VCaP (cell line): ENCODE measurements at regions not wholly inside any gene's neighbourhood (a gene's known extent, or its start where the extent isn't known, plus 50 kb on each side); places are given as distances from the start of the nearest gene placed in this dataset.

Source experiments
- H3K27ac ChIP-seq: fragments of 450-650 bp; 2 replicates; pipeline ENCODE4 v1.5.1; 2017
- TF ChIP-seq, protein P1 (sequence below): fragments of 450-650 bp; conservative IDR thresholded peaks from 2 replicates; pipeline ENCODE4 v1.5.1; 2017; ENCODE audit warnings: mild to moderate bottlenecking, moderate library complexity

DNA sequence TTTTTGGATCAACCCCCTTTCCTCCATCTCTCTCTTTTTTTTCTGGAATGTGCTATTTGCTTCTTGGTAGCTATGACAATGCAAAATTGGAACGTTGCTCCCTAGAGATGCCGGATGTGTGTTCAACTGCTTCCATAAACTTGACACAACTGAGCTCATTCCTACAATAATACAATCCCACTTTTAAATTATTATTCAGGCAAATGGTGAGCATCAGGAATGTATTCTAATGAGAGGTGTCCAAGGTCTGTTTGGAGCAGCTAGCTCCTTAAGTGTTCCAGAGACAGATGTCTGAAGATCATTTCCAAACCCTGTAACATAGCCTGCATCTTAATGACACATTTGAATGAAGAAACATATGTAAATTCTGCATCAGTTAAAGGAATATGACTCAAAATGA is 518.4 kb downstream of the TAF11L14 start:
- no peak overlapping the region for H3K27ac ChIP-seq
- TF ChIP-seq, protein P1, sequence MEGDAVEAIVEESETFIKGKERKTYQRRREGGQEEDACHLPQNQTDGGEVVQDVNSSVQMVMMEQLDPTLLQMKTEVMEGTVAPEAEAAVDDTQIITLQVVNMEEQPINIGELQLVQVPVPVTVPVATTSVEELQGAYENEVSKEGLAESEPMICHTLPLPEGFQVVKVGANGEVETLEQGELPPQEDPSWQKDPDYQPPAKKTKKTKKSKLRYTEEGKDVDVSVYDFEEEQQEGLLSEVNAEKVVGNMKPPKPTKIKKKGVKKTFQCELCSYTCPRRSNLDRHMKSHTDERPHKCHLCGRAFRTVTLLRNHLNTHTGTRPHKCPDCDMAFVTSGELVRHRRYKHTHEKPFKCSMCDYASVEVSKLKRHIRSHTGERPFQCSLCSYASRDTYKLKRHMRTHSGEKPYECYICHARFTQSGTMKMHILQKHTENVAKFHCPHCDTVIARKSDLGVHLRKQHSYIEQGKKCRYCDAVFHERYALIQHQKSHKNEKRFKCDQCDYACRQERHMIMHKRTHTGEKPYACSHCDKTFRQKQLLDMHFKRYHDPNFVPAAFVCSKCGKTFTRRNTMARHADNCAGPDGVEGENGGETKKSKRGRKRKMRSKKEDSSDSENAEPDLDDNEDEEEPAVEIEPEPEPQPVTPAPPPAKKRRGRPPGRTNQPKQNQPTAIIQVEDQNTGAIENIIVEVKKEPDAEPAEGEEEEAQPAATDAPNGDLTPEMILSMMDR: no peak

DNA sequence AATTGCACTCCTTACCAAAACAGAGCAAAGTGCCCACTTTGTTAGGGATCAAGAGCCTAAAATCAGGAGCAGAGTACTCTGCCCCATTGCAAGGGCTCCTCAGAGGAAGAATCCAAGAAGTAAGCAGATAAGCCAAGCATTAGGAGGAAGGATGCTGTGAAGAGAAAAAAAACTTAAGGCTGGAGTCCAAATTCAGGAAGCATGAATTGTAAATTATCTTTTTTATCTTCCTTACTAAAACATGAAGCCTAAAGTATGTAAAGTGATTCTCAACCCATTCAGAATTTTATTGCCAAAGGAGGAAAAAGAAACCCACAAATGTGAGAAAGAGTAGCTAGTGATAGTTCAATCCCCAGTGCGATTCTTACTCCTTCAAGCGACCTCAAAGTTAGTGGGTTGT is 523.9 kb downstream of the TAF11L14 start:
- H3K27ac ChIP-seq: no peak overlapping the region
- TF ChIP-seq, protein P1: no peak

DNA sequence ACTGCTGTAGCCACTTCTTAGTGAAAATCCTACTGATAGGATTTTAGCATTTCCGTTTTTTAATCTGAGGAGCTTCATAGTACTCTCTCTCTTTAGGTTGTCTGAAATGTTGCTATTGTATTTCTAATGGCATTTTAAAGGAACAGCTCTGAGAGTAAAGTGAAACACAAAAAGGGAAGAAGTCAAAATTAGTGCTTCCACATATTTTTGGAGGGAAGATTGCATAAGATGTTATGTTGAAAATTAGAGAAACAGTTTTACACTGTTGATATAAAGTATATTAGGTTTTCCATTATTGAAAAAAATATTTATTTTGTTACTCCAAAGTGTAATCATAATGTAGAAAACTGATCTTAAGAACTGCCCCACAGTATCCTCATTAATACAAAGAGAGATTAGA is 525.1 kb downstream of the TAF11L14 start:
- no peak overlapping the region for H3K27ac ChIP-seq
- TF ChIP-seq, protein P1: no peak

DNA sequence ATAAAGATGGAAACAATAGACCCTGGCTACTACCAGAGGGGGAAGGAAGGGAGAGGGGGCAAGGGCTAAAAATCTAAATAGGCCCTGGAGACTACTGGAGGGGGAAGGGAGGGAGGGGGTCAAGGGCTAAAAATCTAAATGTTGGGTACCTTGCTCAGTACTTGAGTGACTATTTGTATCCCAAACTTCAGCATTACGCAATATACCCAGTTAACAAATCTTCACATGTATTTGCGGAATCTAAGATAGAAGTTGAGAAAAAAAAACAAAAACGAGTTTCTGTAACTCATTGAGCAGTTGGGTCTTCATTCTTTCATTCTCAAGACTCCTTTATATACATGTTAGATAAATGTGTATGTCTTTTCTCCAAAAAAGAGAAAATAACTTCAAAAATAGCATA is 537.4 kb downstream of the TAF11L14 start:
- TF ChIP-seq, protein P1: no peak
- no peak overlapping the region for H3K27ac ChIP-seq

DNA sequence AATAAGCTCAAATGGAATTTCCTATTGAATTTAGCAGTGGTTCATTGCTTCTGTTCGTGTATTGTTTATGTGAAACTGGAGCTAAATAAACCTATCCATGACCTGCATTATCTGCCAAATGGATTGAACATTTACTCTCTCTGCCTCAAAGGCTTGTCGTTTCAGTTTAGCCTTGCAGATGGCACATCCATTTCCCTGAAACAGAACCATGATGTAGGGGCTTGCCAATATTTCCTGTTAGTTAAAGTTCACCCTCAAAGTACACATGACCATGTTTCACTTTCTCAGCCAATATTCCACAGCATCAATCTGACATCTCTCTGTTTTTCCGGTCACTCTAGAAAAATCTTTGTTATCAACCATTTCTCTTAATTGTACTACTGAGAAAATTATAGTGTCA is 545.3 kb downstream of the TAF11L14 start:
- TF ChIP-seq, protein P1: no peak
- H3K27ac ChIP-seq: no peak overlapping the region

DNA sequence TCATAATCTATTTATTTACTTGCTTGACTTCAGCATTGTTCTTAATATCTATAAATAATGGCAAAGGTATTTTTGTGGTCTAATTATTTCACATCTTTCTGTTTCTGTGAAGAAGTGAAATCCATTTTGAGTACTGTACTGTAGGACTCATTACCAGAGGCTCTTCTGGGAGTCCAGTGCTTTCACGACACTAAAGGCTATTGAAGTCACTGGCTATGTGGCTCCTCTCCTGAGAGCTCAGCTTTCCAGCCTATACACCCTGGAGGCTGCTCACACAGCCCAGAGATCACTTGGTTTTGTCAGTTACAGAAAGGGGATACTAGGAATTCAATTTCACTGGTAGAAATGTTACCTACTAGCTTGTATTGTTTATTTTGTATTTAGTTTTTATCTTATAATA is 547.3 kb downstream of the TAF11L14 start:
- no peak overlapping the region for H3K27ac ChIP-seq
- TF ChIP-seq, protein P1: no peak

DNA sequence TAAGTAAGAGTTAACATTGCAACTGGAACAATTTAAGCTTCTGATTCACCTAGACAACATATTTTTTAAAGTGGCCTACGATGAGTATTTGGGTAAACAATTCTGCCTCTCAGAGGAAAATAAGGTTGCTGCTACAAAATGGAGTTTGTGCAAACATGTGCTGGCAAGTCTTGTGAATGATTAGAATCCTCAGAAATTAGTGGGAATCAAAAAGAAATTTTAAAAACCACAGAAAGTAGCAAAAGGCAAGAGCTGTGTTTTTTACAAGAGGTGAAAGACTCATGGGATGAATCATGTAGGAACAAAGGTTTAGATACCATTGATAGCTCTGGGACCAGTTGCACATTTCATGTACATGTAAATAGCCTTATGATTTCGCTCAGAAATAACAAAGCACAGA is 561.6 kb downstream of the TAF11L14 start:
- H3K27ac ChIP-seq: no peak overlapping the region
- TF ChIP-seq, protein P1: no peak

DNA sequence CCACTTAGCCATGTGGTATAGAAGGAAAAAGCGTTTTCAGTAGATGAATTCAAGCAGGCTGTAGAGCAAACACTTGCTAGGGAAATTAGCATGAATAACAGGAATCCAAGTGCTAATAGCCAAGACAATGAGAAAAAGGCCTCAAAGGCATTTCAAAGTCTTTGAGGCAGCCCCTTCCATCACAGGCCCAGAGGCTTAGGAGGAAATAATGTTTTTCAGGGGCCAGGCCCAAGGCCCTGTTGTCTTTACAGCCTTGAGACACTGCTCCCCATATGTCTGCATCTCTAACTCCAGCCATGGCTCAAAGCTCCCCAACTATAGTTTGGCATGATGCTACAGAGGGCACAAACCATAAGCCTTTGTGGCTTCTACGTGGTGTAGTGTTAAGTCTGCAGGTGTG is 563.5 kb downstream of the TAF11L14 start:
- TF ChIP-seq, protein P1: no peak
- H3K27ac ChIP-seq: no peak overlapping the region
